HK-2 (cell line): ENCODE measurements at regions not wholly inside any gene's neighbourhood (a gene's known extent, or its start where the extent isn't known, plus 50 kb on each side); places are given as distances from the start of the nearest gene placed in this dataset.

Source experiments
- DNase-seq: peaks from one replicate; pipeline ENCODE4 v3.0.0-alpha.2; 2018; ENCODE audit not compliant: unreplicated experiment

DNA sequence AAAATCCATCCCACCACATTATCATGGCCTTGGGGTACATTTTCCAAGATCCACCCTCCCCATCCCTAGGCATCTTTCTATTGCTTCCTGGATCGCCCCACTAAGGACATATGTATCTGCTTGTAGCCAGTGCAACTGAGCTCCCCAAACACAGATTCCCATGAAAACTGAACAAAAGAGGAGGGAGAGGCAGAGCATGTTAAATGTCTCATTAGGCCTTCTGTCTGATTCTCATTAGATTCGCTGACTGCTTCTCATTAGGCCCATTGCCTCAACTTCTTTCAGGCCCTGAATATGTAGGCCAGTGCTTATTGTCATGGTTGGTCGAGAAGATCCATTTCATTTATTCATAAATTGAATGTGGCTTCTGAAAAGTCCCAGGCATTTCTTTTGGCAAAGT lies 698.9 kb downstream of the INHBA start:
- DNase-seq, result no peak

- DNase-seq, result no peak
Observed at GRCh38 chr7:41003611-41003940, 699.3 kb downstream of the INHBA start.

- peak; percentile 53 for DNase-seq
Observed at GRCh38 chr7:41002741-41003610, 699.9 kb downstream of the INHBA start.

DNA sequence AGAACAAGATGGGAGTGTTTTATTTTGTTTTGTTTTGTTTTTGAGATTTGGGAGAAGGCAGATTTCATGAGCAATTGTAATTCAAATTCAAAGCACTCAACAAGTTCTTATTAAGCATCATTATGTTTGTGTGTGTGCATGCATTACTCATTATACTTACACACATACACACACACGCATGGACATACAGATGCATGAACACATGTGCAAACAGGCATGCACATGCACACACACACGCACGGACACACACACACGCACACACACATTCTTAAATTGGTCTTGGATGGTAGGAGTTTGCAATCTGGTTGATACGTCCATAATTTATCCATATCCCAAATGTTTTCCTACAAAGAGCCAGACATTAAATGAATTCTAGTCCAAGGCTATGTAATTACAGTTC lies 702.8 kb downstream of the INHBA start:
- no peak for DNase-seq

GRCh38 chr7:40996233-40996677 lies 706.6 kb downstream of the INHBA start:
- DNase-seq, result no peak

DNA sequence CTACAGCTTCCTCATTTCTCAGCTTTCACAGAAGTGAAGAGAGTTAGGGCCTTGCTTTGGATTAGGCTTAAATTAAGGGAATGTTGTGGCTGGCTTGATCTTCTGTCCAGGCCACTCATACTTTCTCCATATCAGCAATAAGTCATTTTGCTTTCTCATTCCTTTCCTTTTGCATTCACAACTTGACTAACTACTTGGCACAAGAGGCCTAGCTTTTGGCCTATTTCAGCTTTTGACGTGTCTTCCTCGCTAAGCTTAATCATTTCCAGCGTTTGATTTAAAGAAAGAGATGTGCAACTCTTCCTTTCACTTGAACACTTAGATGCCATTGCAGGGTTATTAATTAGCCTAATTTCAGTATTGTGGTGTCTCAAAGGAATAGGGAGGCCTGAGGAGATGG lies 712.0 kb downstream of the INHBA start:
- no peak for DNase-seq

GRCh38 chr7:40987571-40987970 lies 715.3 kb downstream of the INHBA start:
- no peak for DNase-seq

DNA sequence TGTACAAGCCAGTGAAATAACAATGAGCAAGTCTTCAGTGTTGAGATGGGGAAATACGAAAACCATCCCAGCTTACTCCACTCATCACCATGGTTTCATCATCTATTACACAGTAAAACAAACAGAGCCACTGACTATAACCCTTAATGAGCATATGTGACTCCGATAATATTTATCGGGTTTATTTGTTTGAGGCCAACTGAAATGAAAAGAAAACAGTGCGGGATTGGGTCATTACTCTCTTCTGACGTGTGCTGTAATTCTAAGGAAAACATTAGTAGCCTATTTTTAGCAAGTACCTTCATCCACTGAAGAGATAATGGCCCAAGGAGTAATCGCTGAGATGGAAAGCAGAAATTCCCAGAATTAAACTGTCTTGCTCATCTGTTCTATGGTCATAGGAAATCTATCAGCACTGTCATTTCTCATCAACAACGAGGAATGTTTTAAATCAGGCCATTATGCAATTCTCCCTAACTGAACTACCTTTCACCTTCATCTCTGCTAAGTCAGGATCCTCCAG lies 716.5 kb downstream of the INHBA start:
- DNase-seq, result no peak

DNA sequence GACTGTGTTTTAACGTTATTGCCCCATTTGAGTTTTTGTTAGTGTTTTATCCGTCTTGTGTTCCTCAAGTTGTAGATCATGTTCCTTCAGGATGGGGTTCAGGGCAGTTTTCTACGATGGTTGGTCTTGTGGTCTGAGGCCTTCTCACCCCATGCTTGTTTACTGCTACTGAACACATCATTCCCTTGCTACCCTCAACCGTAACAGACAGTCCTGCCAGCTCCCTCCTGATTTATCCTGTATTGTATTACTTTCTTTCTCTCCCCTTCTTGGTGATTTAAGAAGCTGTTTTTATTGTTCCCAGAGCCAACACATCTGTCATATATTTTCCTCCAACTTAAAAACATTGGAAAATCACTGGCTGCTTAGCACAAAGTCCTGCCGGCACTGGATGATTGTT lies 719.8 kb downstream of the INHBA start:
- DNase-seq, result no peak

DNA sequence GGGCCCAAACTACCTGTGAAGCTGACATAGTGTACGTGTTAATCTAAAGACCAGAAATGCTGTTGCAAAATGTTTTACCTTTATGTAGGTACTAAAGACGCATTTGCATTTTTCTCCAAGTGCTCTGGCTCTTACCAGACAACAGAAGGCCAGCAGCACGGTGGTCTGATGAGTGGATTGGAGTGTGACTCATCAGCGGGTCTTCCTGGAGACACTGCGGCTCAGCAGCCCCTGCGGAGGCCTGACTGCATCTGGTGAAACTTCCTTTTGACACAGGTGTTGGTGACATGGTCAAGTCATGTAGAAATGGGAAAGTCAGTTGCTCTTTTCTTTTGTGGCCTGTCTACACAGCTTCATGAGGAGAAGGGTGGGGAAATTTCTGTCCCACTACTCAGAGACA lies 723.6 kb downstream of the INHBA start:
- DNase-seq, result no peak

- DNase-seq, result no peak
Observed at GRCh38 chr7:40978047-40978446, 724.8 kb downstream of the INHBA start.

GRCh38 chr7:40977533-40977932 lies 725.4 kb downstream of the INHBA start:
- DNase-seq, result no peak

GRCh38 chr7:40972426-40972825 lies 730.5 kb downstream of the INHBA start:
- no peak for DNase-seq

DNA sequence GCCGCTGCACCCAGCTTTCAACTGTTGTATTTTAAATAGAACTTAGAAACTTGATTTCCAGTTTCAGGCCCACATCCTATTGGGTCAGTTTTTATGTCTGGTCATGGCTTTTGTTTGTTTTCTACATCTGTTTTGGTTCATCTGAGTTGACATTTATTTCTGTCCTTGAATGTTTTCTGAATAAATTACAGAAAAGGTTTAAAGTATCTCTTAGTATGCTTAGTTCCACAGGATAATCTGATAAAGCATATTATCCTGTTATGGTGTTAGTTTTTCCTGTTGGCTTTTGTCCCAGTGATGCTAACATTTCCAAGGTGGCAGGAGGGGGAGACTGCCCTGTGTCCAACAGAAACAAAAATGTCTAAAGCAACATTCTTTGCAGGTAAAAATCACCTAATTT lies 733.2 kb downstream of the INHBA start:
- no peak for DNase-seq

DNA sequence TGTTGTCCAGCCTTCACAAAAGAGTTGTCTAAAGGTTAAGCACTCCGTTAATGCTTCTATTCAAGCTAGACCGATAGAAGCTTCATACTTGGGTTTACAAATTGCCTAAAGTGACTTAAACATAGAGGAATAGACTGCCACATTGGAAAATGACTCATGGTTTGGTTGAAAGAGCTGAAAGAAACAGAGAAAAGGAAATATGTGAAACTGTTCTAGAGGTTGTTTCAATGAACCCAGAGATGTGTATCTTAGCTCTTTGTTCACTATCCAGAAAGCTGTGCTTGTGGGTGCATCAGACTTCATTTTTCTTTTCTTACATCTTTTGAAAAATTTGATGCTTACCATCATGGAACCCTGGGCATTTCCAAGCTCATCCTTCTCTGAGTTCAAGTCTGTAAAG lies 736.2 kb downstream of the INHBA start:
- no peak for DNase-seq

DNA sequence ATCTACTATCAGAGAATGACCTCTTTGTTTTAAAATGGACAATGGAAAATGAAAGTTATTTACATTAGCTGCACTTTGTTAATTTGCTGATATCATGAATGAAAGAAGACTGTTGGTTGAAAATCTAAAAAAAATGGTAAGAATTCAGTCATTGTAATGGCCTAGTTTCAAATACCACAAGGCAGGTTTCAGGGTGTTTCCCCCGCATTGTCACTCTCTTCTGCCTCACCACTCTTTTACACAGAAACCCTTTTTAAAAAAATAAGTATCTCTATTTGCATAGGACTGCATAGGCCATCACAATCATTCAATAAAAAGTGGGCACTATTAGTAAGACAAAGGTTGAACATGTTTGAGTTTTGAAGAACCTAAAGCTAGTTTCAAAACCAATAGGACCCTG lies 737.1 kb downstream of the INHBA start:
- DNase-seq, result no peak

DNA sequence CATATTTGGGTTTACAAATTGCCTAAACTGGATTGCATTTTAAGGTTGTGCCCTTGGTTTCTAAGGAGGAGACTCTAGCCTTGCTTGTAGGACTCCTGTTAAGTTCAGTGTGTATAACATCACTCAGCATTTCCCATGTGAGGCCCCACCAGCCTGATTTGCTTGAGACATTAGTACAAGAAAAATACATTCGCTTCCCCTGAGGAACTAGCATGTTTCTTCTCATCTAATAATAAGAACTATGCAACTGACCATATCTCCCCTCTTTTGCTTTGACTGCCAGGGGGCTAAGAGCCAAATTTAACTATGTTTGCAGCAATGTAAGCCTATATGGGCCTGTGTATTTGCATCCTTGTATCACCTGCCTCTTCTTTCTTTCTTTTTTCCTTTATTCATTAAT lies 737.9 kb downstream of the INHBA start:
- DNase-seq, result no peak

DNA sequence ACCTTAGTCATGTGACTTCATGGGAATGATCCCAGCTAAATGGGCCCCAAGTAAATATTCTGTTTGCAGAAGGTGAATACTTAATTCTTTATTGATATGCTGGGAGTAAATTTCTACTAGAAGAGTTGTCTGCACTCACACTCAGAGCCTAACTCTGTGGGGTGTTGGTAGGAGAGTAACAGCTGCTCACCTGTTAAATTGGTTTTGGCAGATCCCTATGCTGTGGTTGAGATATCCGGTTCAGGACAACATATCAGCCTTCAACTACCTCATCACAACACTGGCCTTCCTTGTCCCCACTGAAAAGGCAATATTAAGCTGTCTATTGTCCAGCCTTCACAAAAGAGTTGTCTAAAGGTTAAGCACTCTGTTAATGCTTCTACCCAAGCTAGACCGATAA lies 738.3 kb downstream of the INHBA start:
- no peak for DNase-seq

GRCh38 chr7:40959955-40960354 lies 742.9 kb downstream of the INHBA start:
- no peak for DNase-seq

DNA sequence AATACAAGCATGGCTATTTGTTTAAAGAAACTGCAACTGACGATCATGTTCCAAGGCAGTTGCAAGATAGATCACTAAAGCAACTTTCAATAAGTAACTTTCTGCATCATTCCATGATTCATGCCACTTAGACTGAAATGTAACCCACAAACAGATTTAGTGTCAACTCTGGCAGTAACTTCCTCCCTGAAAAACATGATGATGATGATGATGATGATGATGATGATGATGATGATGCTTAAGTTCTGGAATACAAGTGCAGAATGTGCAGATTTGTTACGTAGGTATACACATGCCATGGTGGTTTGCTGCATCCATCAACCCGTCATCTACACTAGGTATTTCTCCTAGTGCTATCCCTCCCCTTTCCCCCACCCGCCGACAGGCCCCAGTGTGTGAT lies 754.7 kb downstream of the INHBA start:
- no peak for DNase-seq

GRCh38 chr7:40947566-40947965 lies 755.3 kb downstream of the INHBA start:
- no peak for DNase-seq

DNA sequence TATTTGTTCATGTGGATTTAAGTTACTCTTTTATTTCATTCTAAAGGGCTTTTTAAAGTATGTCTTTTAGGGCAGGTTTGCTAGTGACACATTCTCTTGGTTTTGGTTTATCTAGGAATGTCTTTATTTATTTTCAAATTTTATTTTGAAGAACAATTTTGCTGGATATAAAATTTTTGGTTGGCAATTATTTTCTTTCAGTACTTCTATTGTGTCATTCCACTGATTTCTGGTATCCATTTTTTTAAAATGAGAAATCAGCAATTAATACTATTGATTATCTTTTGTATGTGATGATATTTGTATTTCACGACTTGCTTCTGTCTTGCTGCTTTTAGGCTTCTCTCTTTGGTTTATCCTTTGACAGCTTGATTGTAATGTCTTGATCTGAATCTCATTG lies 756.3 kb downstream of the INHBA start:
- no peak for DNase-seq

GRCh38 chr7:40945788-40946187 lies 757.1 kb downstream of the INHBA start:
- no peak for DNase-seq
